DOHH2 (cell line): ENCODE measurements at regions not wholly inside any gene's neighbourhood (a gene's known extent, or its start where the extent isn't known, plus 50 kb on each side); places are given as distances from the start of the nearest gene placed in this dataset.

Experiments
- H3F3A ChIP-seq: fragments of 200-600 bp; sonication (generic), shearing (Covaris generic); 2 replicates; pipeline ENCODE4 v1.6.0; 2016; ENCODE audit warnings: antibody characterized with exemption, mild to moderate bottlenecking; ENCODE audit not compliant: control insufficient read depth, insufficient read depth
- H3K27ac ChIP-seq: fragments of 200-600 bp; sonication (generic); 2 replicates; pipeline ENCODE4 v1.5.1; 2014; ENCODE audit warnings: low read depth, mild to moderate bottlenecking, low read length, moderate library complexity
- H3K27me3 ChIP-seq: fragments of 200-600 bp; sonication (generic); 2 replicates; pipeline ENCODE4 v1.6.1; 2014; ENCODE audit warnings: mild to moderate bottlenecking, low read length, mixed read lengths; ENCODE audit not compliant: control insufficient read depth
- H3K36me3 ChIP-seq: fragments of 200-600 bp; sonication (generic); 2 replicates; pipeline ENCODE4 v1.6.1; 2014; ENCODE audit warnings: mild to moderate bottlenecking, low read length, moderate library complexity, mixed read lengths; ENCODE audit not compliant: control insufficient read depth
- H3K4me1 ChIP-seq: fragments of 200-600 bp; sonication (generic); 2 replicates; pipeline ENCODE4 v1.6.1; 2014; ENCODE audit warnings: mild to moderate bottlenecking, low read length, mixed read lengths; ENCODE audit not compliant: control insufficient read depth
- H3K4me2 ChIP-seq: fragments of 200-600 bp; sonication (generic); 2 replicates; pipeline ENCODE4 v1.6.0; 2014; ENCODE audit warnings: mild to moderate bottlenecking, low read length, moderate library complexity
- H3K4me3 ChIP-seq: fragments of 200-600 bp; sonication (generic); 2 replicates; pipeline ENCODE4 v1.5.1; 2014; ENCODE audit warnings: mild to moderate bottlenecking, low read length, mixed read lengths
- H3K79me2 ChIP-seq: fragments of 200-600 bp; sonication (generic); 2 replicates; pipeline ENCODE4 v1.6.1; 2014; ENCODE audit warnings: mild to moderate bottlenecking, low read length, mixed read lengths; ENCODE audit not compliant: control insufficient read depth
- H3K9me2 ChIP-seq: fragments of 200-600 bp; sonication (generic); replicated peaks from 2 replicates; pipeline ENCODE4 v1.6.1; 2014; ENCODE audit warnings: mild to moderate bottlenecking, low read length, mixed read lengths; ENCODE audit not compliant: control insufficient read depth
- H3K9me3 ChIP-seq: fragments of 200-600 bp; sonication (generic); 2 replicates; pipeline ENCODE4 v1.6.1; 2014; ENCODE audit warnings: antibody characterized with exemption, low read length, mixed read lengths; ENCODE audit not compliant: control insufficient read depth, insufficient read depth
- H4K20me1 ChIP-seq: fragments of 200-600 bp; sonication (generic); 2 replicates; pipeline ENCODE4 v1.6.0; 2014; ENCODE audit warnings: low read depth, mild to moderate bottlenecking, antibody characterized with exemption, low read length, moderate library complexity; ENCODE audit not compliant: control insufficient read depth, insufficient read depth
- CTCF ChIP-seq: fragments of 200-600 bp; sonication (generic); IDR thresholded peaks from one replicate; pipeline ENCODE4 v1.5.1; 2014; ENCODE audit warnings: antibody characterized with exemption, mild to moderate bottlenecking, low read depth, low read length; ENCODE audit not compliant: poor library complexity, severe bottlenecking
- EZH2phosphoT487 ChIP-seq: fragments of 200-600 bp; sonication (generic); IDR thresholded peaks from 2 replicates; pipeline ENCODE4 v1.6.1; 2017; ENCODE audit warnings: borderline replicate concordance, mild to moderate bottlenecking, antibody characterized with exemption, low read length, moderate library complexity, mixed read lengths

- Histone ChIP-seq H3K27ac (no peak overlapping the region), H3K9me3 (no peaks in the 10 kb centered on the region), H4K20me1 (no peaks in the 10 kb centered on the region), H3K4me2 (no peak overlapping the region), H3K27me3 (no peaks in the 10 kb centered on the region), H3K79me2 (no peaks in the 10 kb centered on the region), H3K9me2 (no peaks in the 10 kb centered on the region), H3F3A (no peaks in the 10 kb centered on the region), H3K4me3 (no peak overlapping the region), H3K36me3 (no peaks in the 10 kb centered on the region), H3K4me1 (no peaks in the 10 kb centered on the region)
- no peak for TF ChIP-seq CTCF
- TF ChIP-seq EZH2phosphoT487: no peak
These were observed 560.8 kb downstream of the REEP3 start for GRCh38 chr10:64081947-64082482.

- Histone ChIP-seq H3K79me2 (no peaks in the 10 kb centered on the region), H3K27me3 (no peaks in the 10 kb centered on the region), H3K4me1 (no peaks in the 10 kb centered on the region), H3K4me3 (no peak overlapping the region), H3K9me2 (no peaks in the 10 kb centered on the region), H4K20me1 (no peaks in the 10 kb centered on the region), H3K36me3 (no peaks in the 10 kb centered on the region), H3K27ac (no peak overlapping the region), H3F3A (no peaks in the 10 kb centered on the region), H3K9me3 (no peaks in the 10 kb centered on the region), H3K4me2 (no peak overlapping the region)
- TF ChIP-seq EZH2phosphoT487 (no peak), CTCF (no peak)
These were observed 565.0 kb downstream of the REEP3 start for GRCh38 chr10:64086083-64086767.

GRCh38 chr10:64089648-64090047 is 568.4 kb downstream of the REEP3 start:
- Histone ChIP-seq H3K4me1 (no peaks in the 10 kb centered on the region), H3F3A (no peaks in the 10 kb centered on the region), H3K9me2 (no peaks in the 10 kb centered on the region), H4K20me1 (no peaks in the 10 kb centered on the region), H3K9me3 (no peaks in the 10 kb centered on the region), H3K27ac (no peak overlapping the region), H3K27me3 (no peaks in the 10 kb centered on the region), H3K79me2 (no peaks in the 10 kb centered on the region), H3K4me2 (no peak overlapping the region), H3K4me3 (no peak overlapping the region), H3K36me3 (no peaks in the 10 kb centered on the region)
- no peak for TF ChIP-seq CTCF
- TF ChIP-seq EZH2phosphoT487: no peak

- H4K20me1 ChIP-seq: no peaks in the 10 kb centered on the region
- H3F3A ChIP-seq: no peaks in the 10 kb centered on the region
- H3K9me2 ChIP-seq: no peaks in the 10 kb centered on the region
- H3K4me3 ChIP-seq: no peak overlapping the region
- no peaks in the 10 kb centered on the region for H3K4me1 ChIP-seq
- H3K79me2 ChIP-seq: no peaks in the 10 kb centered on the region
- no peak overlapping the region for H3K4me2 ChIP-seq
- TF ChIP-seq CTCF (no peak), EZH2phosphoT487 (no peak)
- H3K36me3 ChIP-seq: no peaks in the 10 kb centered on the region
- H3K9me3 ChIP-seq: no peaks in the 10 kb centered on the region
- no peak overlapping the region for H3K27ac ChIP-seq
- H3K27me3 ChIP-seq: no peaks in the 10 kb centered on the region
These were observed 569.7 kb downstream of the REEP3 start for GRCh38 chr10:64090865-64091264.
